GM12878 (cell line): ENCODE measurements at regions not wholly inside any gene's neighbourhood (a gene's known extent, or its start where the extent isn't known, plus 50 kb on each side); places are given as distances from the start of the nearest gene placed in this dataset.

Experiments used
- ATAC-seq: fragments of 200-7000 bp; cut with Tn5 transposase; 3 replicates; pipeline ENCODE4 v1.9.1; 2020; ENCODE audit warnings: mild to moderate bottlenecking, moderate library complexity
- BruUV-seq: library from RNA; stranded (reverse); fragments of 400-500 nt; replicated peaks from 2 replicates; lab custom pipeline; 2021; lab: Mats Ljungman, UMichigan
- CTCF ChIA-PET: fragments of 300-600 bp; sonication (Branson Sonifier 250); formaldehyde crosslinking; extraction: SDS; loops from one replicate; lab custom pipeline; 2021; ENCODE audit warnings: inconsistent platforms; lab: Yijun Ruan, JAX
- POLR2A ChIA-PET: fragments of 350-600 bp; formaldehyde crosslinking; extraction: SDS; loops from one replicate; lab custom pipeline; 2021; ENCODE audit warnings: inconsistent platforms; lab: Charles Lee
- RAD21 ChIA-PET: fragments of 300-600 bp; sonication (Branson Sonifier 250); formaldehyde crosslinking; loops from one replicate; lab custom pipeline; 2023; ENCODE audit warnings: antibody characterized with exemption; ENCODE audit not compliant: unreplicated experiment; lab: Charles Lee
- SMC1A ChIA-PET: fragments of 300-600 bp; sonication (Branson Sonifier 250); formaldehyde crosslinking; loops from one replicate; lab custom pipeline; 2023; ENCODE audit not compliant: unreplicated experiment, uncharacterized antibody; lab: Charles Lee
- DNase-seq: peaks from one replicate; pipeline ENCODE4 v3.0.0-alpha.2; 2011; ENCODE audit warnings: low read depth, low spot score
- FAIRE-seq: peaks from 3 replicates; lab custom pipeline; 2011; peaks lifted over from hg19 to GRCh38; lab: Jason Lieb, UNC
- H2AFZ ChIP-seq: 2 replicates; pipeline ENCODE4 v1.6.0; 2011; ENCODE audit warnings: low read depth, low read length, control low read depth; ENCODE audit not compliant: control insufficient read depth
- H3K27ac ChIP-seq: 2 replicates; pipeline ENCODE4 v1.5.1; 2011; ENCODE audit warnings: control low read depth; ENCODE audit not compliant: control insufficient read depth, insufficient read depth
- H3K27me3 ChIP-seq, 2 experiments: replicated peaks in 1 of 2; 2 replicates each; pipeline versions ENCODE4 v1.6.0 to v1.6.1; 2011; ENCODE audit warnings: low read length in 1 of 2; ENCODE audit not compliant: control insufficient read depth in 2 of 2, insufficient read depth in 2 of 2
- H3K36me3 ChIP-seq, 2 experiments: 2 replicates each; pipeline ENCODE4 v1.5.1; 2011; ENCODE audit warnings: low read length in 1 of 2; ENCODE audit not compliant: control insufficient read depth in 2 of 2, insufficient read depth in 2 of 2
- H3K4me1 ChIP-seq: 2 replicates; pipeline ENCODE4 v1.6.1; 2011; ENCODE audit warnings: mild to moderate bottlenecking, low read length, moderate library complexity, mixed read lengths; ENCODE audit not compliant: control insufficient read depth, insufficient read depth
- H3K4me2 ChIP-seq: 2 replicates; pipeline ENCODE4 v1.6.0; 2011; ENCODE audit warnings: control low read depth; ENCODE audit not compliant: control insufficient read depth, insufficient read depth
- H3K4me3 ChIP-seq: fragments of 200-600 bp; sonication (generic); 2 replicates; pipeline ENCODE4 v1.5.1; 2016
- H3K79me2 ChIP-seq: 2 replicates; pipeline ENCODE4 v1.6.0; 2011; ENCODE audit warnings: low read length; ENCODE audit not compliant: control insufficient read depth, insufficient read depth
- H3K9ac ChIP-seq: 2 replicates; pipeline ENCODE4 v1.8.0; 2011; ENCODE audit warnings: low read length, control low read depth, mixed read lengths; ENCODE audit not compliant: control insufficient read depth, insufficient read depth
- H3K9me3 ChIP-seq: replicated peaks from 3 replicates; pipeline ENCODE4 v1.5.1; 2011; ENCODE audit warnings: mild to moderate bottlenecking, low read length; ENCODE audit not compliant: control insufficient read depth, insufficient read depth
- H4K20me1 ChIP-seq: 2 replicates; pipeline ENCODE4 v1.6.0; 2011; ENCODE audit not compliant: control insufficient read depth, insufficient read depth
- CTCF ChIP-seq, 3 experiments: IDR thresholded peaks in 2 of 3; conservative IDR thresholded peaks in 1 of 3; 2 replicates each; pipeline ENCODE4 v1.5.1; 2011; ENCODE audit warnings: low read depth in 3 of 3, low read length in 3 of 3, mild to moderate bottlenecking in 3 of 3, control low read depth in 2 of 3, moderate library complexity in 2 of 3, inconsistent platforms in 1 of 3, mixed read lengths in 1 of 3; ENCODE audit not compliant: control insufficient read depth in 2 of 3, insufficient read depth in 1 of 3; ENCODE audit errors: extremely low read depth in 1 of 3
- NFYA ChIP-seq: IDR thresholded peaks from 2 replicates; pipeline ENCODE4 v1.6.1; 2011; ENCODE audit warnings: low read depth, mild to moderate bottlenecking, low read length, improper control_type of control experiment, borderline replicate concordance
- NR2C2 ChIP-seq: IDR thresholded peaks from 2 replicates; pipeline ENCODE4 v1.6.1; 2011; ENCODE audit warnings: borderline replicate concordance, low read depth; ENCODE audit not compliant: control insufficient read depth, insufficient read length
- RAD51 ChIP-seq: fragments of 450-650 bp; IDR thresholded peaks from 2 replicates; pipeline ENCODE4 v1.6.1; 2016; ENCODE audit warnings: moderate library complexity, mild to moderate bottlenecking, inconsistent platforms
- RBBP5 ChIP-seq: fragments of 200-600 bp; sonication (generic); conservative IDR thresholded peaks from 2 replicates; pipeline ENCODE4 v1.6.1; 2016
- RUNX3 ChIP-seq: IDR thresholded peaks from 2 replicates; pipeline ENCODE4 v1.6.1; 2012; ENCODE audit warnings: low read length, inconsistent platforms
- SUPT20H ChIP-seq: IDR thresholded peaks from 2 replicates; pipeline ENCODE4 v1.6.1; 2011; ENCODE audit warnings: low read depth, mild to moderate bottlenecking, low read length, moderate library complexity, borderline replicate concordance; ENCODE audit not compliant: control insufficient read depth
- ZBTB33 ChIP-seq: fragments of 450-650 bp; IDR thresholded peaks from 2 replicates; pipeline ENCODE4 v1.6.1; 2017; ENCODE audit warnings: mild to moderate bottlenecking
- ZNF622 ChIP-seq: fragments of 450-650 bp; IDR thresholded peaks from 2 replicates; pipeline ENCODE4 v1.6.1; 2017; ENCODE audit warnings: mild to moderate bottlenecking, inconsistent platforms
- WGBS: methylation state at CpG from one replicate; pipeline ENCODE4 v1.1.6; 2016; ENCODE audit warnings: low lambda C conversion rate; ENCODE audit not compliant: insufficient replicate concordance, insufficient coverage; ENCODE audit errors: missing lambda C conversion rate; 5-methylcytosine and 5-hydroxymethylcytosine counted together
- in situ Hi-C: fragments of 300-500 bp; cut with MboI; formaldehyde crosslinking; loops from 9 replicates; pipeline ENCODE4 v1.14.3; 2018; ENCODE audit warnings: mixed read lengths
- intact Hi-C: fragments of 100-400 bp; cut with micrococcal nuclease; formaldehyde crosslinking; loops from one replicate; pipeline ENCODE4 v1.14.2; 2022; ENCODE audit not compliant: unreplicated experiment
- TF ChIP-seq, protein P1 (sequence below): fragments of 450-650 bp; IDR thresholded peaks from 2 replicates; pipeline ENCODE4 v1.6.1; 2017; ENCODE audit warnings: low read depth, mild to moderate bottlenecking, moderate library complexity

- Histone ChIP-seq H3K4me1 (no peaks in the 10 kb centered on the region), H3K9me3 (no peaks in the 10 kb centered on the region; the same call in 2 of the 3 replicates), H2AFZ (no peak overlapping the region), H3K4me2 (no peak overlapping the region), H3K27ac (no peak overlapping the region), H4K20me1 (no peaks in the 10 kb centered on the region), H3K36me3 (no peaks in the 10 kb centered on the region; a peak in 1 of 4 replicates), H3K9ac (no peak overlapping the region), H3K4me3 (no peak overlapping the region), H3K79me2 (no peaks in the 10 kb centered on the region), H3K27me3 (no peaks in the 10 kb centered on the region; a peak in 1 of 4 replicates)
- FAIRE-seq (no peak), DNase-seq (no peak), ATAC-seq (no peak)
- CTCF ChIA-PET, result no interaction called here
- POLR2A ChIA-PET, result no interaction called here
- in situ Hi-C loops, result no loop called here
- WGBS, result 25% methylated on average over 8 of the region's 8 CpGs
- BruUV-seq, result no TSS peak
- intact Hi-C loops, result no loop called here
- RAD21 ChIA-PET, result no interaction called here
- SMC1A ChIA-PET, result no interaction called here
- no peak for TF ChIP-seq RBBP5
These were observed 60.2 kb upstream of the NFIL3 start for GRCh38 chr9:91483835-91484234.

GRCh38 chr9:91483189-91483691 lies 59.6 kb upstream of the NFIL3 start:
- Histone ChIP-seq H3K9me3 (no peaks in the 10 kb centered on the region; the same call in 2 of the 3 replicates), H3K36me3 (no peaks in the 10 kb centered on the region; a peak in 1 of 4 replicates), H3K4me1 (no peaks in the 10 kb centered on the region), H3K9ac (no peak overlapping the region), H4K20me1 (no peaks in the 10 kb centered on the region), H2AFZ (no peak overlapping the region), H3K4me2 (no peak overlapping the region), H3K4me3 (no peak overlapping the region), H3K27ac (no peak overlapping the region), H3K79me2 (no peaks in the 10 kb centered on the region), H3K27me3 (no peaks in the 10 kb centered on the region; a peak in 1 of 4 replicates)
- FAIRE-seq (no peak), ATAC-seq (no peak), DNase-seq (no peak)
- ChIA-PET RAD21 (no interaction called here), CTCF (no interaction called here), POLR2A (no interaction called here), SMC1A (no interaction called here)
- no TSS peak for BruUV-seq
- intact Hi-C loops, result no loop called here
- WGBS, result 39% methylated on average over 5 of the region's 5 CpGs
- in situ Hi-C loops, result no loop called here
- no peak for TF ChIP-seq RAD51
- TF ChIP-seq ZNF622, result no peak
- TF ChIP-seq NR2C2, result no peak
- TF ChIP-seq RUNX3, result no peak
- no peak for TF ChIP-seq CTCF (IDR thresholded peaks at IDR 0.05 in 2 of 3, conservative IDR thresholded peaks at IDR 0.05 in 1 of 3; ENCODE audit: control insufficient read depth in 2 of 3, extremely low read depth in 1 of 3, insufficient read depth in 1 of 3, low read depth in 3 of 3, low read length in 3 of 3)
- TF ChIP-seq SUPT20H, result no peak
- TF ChIP-seq, protein P1, sequence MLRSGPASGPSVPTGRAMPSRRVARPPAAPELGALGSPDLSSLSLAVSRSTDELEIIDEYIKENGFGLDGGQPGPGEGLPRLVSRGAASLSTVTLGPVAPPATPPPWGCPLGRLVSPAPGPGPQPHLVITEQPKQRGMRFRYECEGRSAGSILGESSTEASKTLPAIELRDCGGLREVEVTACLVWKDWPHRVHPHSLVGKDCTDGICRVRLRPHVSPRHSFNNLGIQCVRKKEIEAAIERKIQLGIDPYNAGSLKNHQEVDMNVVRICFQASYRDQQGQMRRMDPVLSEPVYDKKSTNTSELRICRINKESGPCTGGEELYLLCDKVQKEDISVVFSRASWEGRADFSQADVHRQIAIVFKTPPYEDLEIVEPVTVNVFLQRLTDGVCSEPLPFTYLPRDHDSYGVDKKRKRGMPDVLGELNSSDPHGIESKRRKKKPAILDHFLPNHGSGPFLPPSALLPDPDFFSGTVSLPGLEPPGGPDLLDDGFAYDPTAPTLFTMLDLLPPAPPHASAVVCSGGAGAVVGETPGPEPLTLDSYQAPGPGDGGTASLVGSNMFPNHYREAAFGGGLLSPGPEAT, result no peak
- TF ChIP-seq ZBTB33, result no peak
- no peak for TF ChIP-seq NFYA
